ENCODE measurements at regions not wholly inside any gene's neighbourhood (a gene's known extent, or its start where the extent isn't known, plus 50 kb on each side); places are given as distances from the start of the nearest gene placed in this dataset.

DNA sequence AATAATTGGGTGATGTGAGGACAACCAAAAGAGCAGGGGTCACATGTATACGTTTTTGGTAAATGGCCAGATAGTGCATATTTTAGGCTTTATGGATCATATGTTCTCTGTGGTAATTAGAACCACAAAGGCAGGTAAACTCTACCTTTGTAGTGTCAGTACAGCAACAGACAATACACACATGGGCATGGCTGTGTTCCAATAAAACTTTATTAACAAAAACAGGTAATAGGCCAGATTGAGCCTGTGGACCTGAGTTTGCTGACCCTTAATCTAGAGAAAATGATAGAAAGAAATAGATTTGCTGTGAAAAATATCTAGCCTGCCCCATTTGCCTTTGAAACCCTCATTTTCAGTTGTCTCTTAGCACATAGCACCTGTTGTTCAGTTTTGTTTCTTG, 177.2 kb upstream of the CXCR4 start:
- Histone ChIP-seq H3K9me3 (ENCODE audit: control insufficient read depth, insufficient read depth, low read depth, low read length) (no peaks in the 10 kb centered on the region), H3K36me3 (ENCODE audit: control insufficient read depth in 2 of 2, insufficient read depth in 1 of 2, low read length in 2 of 2) (no peaks in the 10 kb centered on the region), H3K4me1 (ENCODE audit: control insufficient read depth, insufficient read depth, low read length) (no peaks in the 10 kb centered on the region), H3K4me3 (ENCODE audit: low read depth, low read length) (no peak overlapping the region), H3K27ac (ENCODE audit: extremely low read depth, low read depth, low read length) (no peak overlapping the region)
- CTCF ChIA-PET, result interaction anchor here (0.6 kb wide), 1 partner anchor 95 kb away, joined by 3 read pairs; no protein-coding TSS in a partner anchor
- POLR2A ChIA-PET, result no interaction called here
- TF ChIP-seq EGR2 (tag by site-specific recombination; IDR thresholded peaks at IDR 0.05; ENCODE audit: low read depth), result no peak
- no peak for TF ChIP-seq ZNF623 (tag by site-specific recombination; IDR thresholded peaks at IDR 0.05)
- no peak for TF ChIP-seq ZNF664 (tag by site-specific recombination; IDR thresholded peaks at IDR 0.05)
- no peak for TF ChIP-seq ZBTB6 (tag by site-specific recombination; IDR thresholded peaks at IDR 0.05)

DNA sequence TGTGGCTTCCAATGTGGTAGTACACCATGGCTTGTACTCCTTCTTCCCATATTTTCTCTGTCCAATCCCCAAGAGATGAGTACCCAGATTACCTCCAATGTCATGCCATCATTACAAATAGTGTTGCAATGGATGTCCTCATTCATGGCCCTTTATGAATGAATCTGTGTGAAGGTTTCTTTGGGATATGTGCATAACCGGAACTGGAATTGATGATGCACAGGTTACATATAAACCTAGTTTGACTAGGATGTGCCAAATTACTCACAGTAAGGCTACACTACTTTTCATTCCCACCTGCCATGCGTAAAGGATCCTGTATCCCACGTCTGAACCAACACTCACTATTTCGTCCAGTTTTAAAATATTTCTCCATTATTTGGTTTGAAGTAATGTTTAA, 173.9 kb upstream of the CXCR4 start:
- POLR2A ChIA-PET, result no interaction called here
- Histone ChIP-seq H3K36me3 (ENCODE audit: control insufficient read depth in 2 of 2, insufficient read depth in 1 of 2, low read length in 2 of 2) (no peaks in the 10 kb centered on the region), H3K9me3 (ENCODE audit: control insufficient read depth, insufficient read depth, low read depth, low read length) (no peaks in the 10 kb centered on the region), H3K4me1 (ENCODE audit: control insufficient read depth, insufficient read depth, low read length) (no peaks in the 10 kb centered on the region), H3K27ac (ENCODE audit: extremely low read depth, low read depth, low read length) (no peak overlapping the region), H3K4me3 (ENCODE audit: low read depth, low read length) (no peak overlapping the region)
- TF ChIP-seq ZBTB44 (tag by site-specific recombination; IDR thresholded peaks at IDR 0.05) (no peak), ZNF266 (tag by site-specific recombination; IDR thresholded peaks at IDR 0.05; ENCODE audit: low read depth) (no peak), YY2 (tag by site-specific recombination; IDR thresholded peaks at IDR 0.05) (no peak), ZNF677 (tag by site-specific recombination; IDR thresholded peaks at IDR 0.05) (no peak), CTCF (tag by site-specific recombination; IDR thresholded peaks at IDR 0.05) (no peak), ZNF202 (tag by site-specific recombination; IDR thresholded peaks at IDR 0.05; ENCODE audit: borderline replicate concordance) (no peak), ZNF211 (tag by site-specific recombination; IDR thresholded peaks at IDR 0.05; ENCODE audit: low read depth) (no peak), ZNF707 (tag by site-specific recombination; IDR thresholded peaks at IDR 0.05) (no peak), ZNF426 (tag by site-specific recombination; IDR thresholded peaks at IDR 0.05) (no peak)
- TF ChIP-seq, protein P1, sequence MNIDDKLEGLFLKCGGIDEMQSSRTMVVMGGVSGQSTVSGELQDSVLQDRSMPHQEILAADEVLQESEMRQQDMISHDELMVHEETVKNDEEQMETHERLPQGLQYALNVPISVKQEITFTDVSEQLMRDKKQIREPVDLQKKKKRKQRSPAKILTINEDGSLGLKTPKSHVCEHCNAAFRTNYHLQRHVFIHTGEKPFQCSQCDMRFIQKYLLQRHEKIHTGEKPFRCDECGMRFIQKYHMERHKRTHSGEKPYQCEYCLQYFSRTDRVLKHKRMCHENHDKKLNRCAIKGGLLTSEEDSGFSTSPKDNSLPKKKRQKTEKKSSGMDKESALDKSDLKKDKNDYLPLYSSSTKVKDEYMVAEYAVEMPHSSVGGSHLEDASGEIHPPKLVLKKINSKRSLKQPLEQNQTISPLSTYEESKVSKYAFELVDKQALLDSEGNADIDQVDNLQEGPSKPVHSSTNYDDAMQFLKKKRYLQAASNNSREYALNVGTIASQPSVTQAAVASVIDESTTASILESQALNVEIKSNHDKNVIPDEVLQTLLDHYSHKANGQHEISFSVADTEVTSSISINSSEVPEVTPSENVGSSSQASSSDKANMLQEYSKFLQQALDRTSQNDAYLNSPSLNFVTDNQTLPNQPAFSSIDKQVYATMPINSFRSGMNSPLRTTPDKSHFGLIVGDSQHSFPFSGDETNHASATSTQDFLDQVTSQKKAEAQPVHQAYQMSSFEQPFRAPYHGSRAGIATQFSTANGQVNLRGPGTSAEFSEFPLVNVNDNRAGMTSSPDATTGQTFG (tag by site-specific recombination; IDR thresholded peaks at IDR 0.05; ENCODE audit: borderline replicate concordance), result no peak
- CTCF ChIA-PET, result no interaction called here

- CTCF ChIA-PET, result no interaction called here
- TF ChIP-seq ZFHX2 (tag by site-specific recombination; conservative IDR thresholded peaks at IDR 0.05) (no peak), ZNF280D (tag by site-specific recombination; IDR thresholded peaks at IDR 0.05) (no peak), ZNF48 (tag by site-specific recombination; IDR thresholded peaks at IDR 0.05) (no peak), PATZ1 (tag by site-specific recombination; IDR thresholded peaks at IDR 0.05) (no peak), HOXA7 (CRISPR knock-in tag; IDR thresholded peaks at IDR 0.05; ENCODE audit: borderline replicate concordance) (no peak), ZNF747 (tag by site-specific recombination; IDR thresholded peaks at IDR 0.05) (no peak)
Observed at GRCh38 chr2:136290326-136290725, 172.4 kb upstream of the CXCR4 start.

More at GRCh38 chr2:136290326-136290725, 172.4 kb upstream of the CXCR4 start:
- POLR2A ChIA-PET, result no interaction called here
- H3K4me1 ChIP-seq (ENCODE audit: control insufficient read depth, insufficient read depth, low read length), result no peaks in the 10 kb centered on the region
- H3K36me3 ChIP-seq (ENCODE audit: control insufficient read depth in 2 of 2, insufficient read depth in 1 of 2, low read length in 2 of 2), result no peaks in the 10 kb centered on the region
- no peak overlapping the region for H3K4me3 ChIP-seq (ENCODE audit: low read depth, low read length)
- no peaks in the 10 kb centered on the region for H3K9me3 ChIP-seq (ENCODE audit: control insufficient read depth, insufficient read depth, low read depth, low read length)
- H3K27ac ChIP-seq (ENCODE audit: extremely low read depth, low read depth, low read length), result no peak overlapping the region
